HG03442 (cell line): ENCODE measurements at regions not wholly inside any gene's neighbourhood (a gene's known extent, or its start where the extent isn't known, plus 50 kb on each side); places are given as distances from the start of the nearest gene placed in this dataset.
"Not testable (repeated sequence)": the region's sequence is repeated elsewhere in the genome, so short reads cannot be mapped to it uniquely, and the experiment has no call there.

ENCODE experiments used
- ATAC-seq: cut with Tn5 transposase; IDR thresholded peaks from one replicate; pipeline ENCODE4 v1.9.1; 2021; ENCODE audit warnings: mild to moderate bottlenecking, moderate library complexity; ENCODE audit not compliant: unreplicated experiment

GRCh38 chr12:28023156-28023887 is 50.8 kb upstream of the PTHLH start:
- no peak for ATAC-seq

DNA sequence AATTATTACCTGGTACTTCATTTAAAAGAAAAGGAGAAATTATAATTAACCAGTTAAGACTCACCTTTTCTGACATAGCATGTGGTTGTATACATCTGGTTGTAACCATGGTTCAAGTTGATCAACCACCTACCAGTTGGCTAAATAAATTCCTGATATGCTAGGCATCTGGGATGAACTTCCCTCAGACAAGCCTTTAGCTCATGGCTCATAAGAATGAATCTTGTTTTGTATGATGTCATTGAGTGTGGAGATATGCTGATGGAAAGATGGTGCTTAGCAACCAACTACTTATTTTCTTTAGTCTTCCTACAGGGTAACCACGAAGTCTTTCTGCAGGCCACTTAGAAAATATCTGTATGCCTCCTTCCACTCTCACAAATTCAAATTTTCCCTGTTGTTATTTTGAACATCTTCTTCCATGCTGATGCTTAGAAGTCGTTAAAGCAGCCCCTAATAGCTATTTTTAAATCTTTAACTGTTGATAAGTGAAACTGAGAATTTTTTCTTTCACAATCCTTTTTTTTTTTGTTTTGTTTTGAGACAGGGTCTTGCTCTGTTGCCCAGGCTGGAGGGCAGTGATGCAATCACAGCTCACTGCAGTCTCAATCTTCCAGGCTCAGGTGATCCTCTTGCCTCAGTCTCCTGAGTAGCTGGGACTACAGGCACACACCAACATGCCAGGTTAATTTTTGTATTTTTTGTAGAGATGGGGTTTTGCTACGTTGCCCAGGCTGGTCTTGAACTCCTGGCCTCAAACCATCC is 51.9 kb upstream of the PTHLH start:
- no peak for ATAC-seq

DNA sequence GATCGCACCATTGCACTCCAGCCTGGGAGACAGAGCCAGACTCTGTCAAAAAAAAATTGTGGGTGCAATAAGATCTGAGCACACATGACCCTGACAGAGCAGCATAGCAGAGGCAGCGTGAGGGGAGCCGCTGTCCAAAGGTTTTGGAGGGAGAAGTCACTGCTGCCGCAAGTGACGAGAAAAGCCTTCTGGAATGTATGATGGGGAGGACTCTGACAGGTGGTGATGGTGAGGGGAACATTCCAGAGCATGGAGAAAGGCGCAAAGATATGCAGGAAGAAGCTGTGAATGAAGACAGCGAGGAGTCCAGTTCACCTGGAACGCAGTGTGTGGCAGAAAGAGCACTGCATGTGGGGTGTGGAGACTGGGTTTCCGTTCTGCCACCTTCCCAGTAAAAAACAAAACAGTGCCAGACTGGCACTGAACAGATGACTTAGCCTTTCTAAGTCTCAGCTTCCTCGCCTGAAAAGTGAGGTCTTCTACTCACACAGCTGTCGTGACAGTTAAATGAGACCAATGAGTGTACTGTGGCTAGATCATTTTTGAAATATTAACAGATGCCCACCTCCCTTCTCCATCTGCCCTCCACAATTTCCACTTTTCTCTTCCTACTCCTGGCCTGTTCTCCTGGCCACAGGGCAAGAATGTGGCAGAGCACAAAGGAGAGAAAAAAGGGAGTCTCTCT is 53.4 kb upstream of the PTHLH start:
- no peak for ATAC-seq

DNA sequence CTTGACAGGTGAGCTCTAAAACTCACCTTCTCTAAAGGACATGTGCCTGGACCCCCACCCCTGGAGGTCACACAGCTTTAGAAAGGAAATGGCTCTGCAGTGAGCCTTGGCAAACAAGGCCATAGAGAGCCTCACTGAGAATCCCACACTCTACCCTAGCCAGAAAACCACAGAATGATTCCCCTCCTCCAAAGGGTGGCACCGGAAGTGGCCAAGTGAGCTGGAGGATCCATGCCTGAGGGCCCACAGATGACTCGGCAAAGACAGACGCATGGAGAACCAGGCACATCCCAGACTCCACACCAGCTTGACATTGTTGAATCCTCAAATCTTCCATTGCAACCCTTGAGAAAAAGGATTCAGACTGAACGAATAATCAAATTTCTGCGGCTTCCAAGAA is 54.2 kb upstream of the PTHLH start:
- ATAC-seq: no peak

GRCh38 chr12:28027328-28027727 is 54.8 kb upstream of the PTHLH start:
- ATAC-seq: no peak

DNA sequence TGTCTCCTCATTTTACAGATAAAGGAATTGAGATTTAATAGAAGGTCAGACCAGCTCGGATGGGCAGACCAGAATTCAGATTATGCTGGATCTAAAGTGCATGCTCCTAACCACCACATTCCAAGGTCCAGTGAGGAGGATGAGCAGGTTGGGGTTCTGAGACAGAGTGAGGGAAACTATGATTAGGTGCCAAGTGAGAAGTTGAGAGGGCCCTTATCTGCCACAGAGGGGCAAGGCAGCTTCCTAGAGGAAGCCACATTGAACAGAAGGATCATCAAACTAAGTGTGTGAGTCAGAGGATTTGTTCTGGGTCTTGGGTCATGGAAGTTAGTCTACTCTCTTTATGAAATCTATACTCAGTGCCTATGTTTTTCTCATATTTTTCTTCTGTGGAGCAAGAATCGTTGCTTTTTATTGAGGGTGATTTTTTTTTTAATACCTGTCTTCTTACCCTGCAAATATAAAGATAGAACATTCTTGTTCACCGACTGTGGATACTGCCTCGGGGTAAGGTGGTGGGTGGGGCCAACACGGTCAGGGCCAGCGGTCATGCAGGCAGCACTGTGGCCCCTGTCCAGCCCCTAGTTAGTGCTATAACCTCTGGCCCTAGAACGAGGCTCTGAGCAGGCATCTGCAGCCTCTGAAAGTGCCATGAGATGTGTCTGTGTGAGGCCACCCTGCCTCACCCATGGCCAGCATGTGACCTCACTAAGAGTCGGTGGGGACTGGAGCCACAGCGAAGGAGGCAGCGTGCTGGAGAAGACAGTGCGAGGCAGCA is 55.6 kb upstream of the PTHLH start:
- ATAC-seq: no peak

DNA sequence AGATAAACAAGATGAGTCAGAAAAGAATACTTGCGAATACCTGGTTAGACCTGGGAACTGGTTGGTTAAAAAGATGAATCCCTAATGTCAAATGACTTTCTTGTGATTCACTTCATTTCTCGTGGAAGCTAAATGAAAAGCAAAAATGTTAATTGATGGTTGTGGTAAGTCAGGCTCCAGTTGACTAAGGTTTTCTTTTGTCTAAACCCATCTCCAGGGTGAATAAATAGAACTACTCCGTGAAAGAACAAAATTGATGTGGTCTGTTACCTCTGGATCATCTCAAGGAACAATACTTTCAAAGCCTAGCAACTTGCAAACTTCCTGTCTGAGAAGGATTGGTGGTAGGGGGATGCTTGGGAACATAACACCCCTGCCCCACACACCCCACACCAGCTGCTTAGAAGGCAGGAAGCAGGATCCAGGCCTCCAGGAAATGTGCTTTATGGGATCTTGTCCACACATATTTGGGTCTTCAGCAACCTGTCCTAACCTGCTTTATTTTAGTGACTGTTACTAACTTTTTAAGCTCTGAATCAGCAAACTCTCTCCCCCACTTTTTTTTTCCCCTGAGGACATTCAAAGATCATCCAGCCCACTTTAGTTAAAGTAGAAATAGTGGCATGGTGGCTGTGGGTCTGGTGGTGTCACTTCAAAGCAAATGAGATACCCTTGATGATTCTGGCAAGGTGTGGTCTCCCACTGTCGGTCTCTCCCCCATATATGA is 60.4 kb upstream of the PTHLH start:
- no peak for ATAC-seq

DNA sequence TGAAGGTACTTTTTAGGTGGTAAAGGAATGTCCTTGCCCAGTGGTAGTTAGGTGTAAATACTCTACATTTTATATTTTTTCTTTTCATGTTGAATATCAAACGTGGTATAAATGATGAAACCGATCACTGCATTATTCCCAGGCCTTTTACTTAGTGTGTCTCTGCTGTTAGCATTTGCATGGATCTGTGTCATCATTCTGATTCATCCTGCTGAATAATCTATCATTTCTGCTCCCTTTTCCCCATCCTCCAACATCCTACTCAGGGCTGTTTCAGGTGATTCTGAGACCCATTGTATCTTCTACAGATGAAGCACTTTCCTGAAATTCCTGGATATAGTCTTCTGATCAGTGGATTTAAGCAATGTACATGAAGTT is 61.0 kb upstream of the PTHLH start:
- no peak for ATAC-seq

GRCh38 chr12:28034271-28034670 is 61.7 kb upstream of the PTHLH start:
- ATAC-seq: no peak

- ATAC-seq: no peak
These were observed 63.0 kb upstream of the PTHLH start for GRCh38 chr12:28035500-28035899.

DNA sequence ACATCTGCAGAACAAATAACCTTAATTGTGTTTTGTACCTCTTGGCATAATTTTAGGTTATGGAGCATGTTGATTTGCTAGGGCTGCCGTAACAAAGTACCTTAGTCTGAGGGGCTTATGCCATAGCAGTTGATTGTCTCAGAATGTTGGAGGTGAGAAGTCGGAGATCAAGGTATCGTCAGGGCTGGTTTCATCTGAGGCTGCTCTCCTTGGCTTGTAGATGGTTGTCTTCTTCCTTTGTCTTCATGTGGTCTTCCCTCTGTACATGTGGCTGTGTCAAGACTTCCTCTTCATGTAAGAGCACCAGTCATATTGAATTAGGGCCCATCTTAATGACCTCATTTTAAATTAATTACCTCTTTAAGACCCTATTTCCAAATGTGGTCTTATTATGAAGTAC is 64.4 kb upstream of the PTHLH start:
- no peak for ATAC-seq

DNA sequence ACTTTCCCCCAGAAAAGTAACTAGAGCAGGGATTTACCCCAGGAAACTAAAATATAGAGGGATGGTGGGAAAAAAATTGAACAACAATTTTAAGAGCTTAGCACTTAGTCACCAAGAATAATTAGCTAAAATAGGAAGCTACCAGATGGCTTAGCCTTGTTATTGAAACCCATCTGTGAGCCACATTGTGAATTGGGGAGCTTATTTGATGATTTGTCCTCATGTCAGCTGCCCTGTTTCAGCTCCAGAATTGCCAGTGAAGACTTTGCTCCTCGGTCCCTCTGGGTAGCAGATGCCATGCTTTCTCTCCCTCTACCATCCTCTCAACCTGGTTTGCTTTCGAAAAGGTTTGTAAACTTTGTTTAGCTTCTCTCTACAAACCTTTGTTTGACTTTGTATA is 67.7 kb upstream of the PTHLH start:
- ATAC-seq: no peak

GRCh38 chr12:28046600-28046999 is 74.1 kb upstream of the PTHLH start:
- not testable (repeated sequence) for ATAC-seq

DNA sequence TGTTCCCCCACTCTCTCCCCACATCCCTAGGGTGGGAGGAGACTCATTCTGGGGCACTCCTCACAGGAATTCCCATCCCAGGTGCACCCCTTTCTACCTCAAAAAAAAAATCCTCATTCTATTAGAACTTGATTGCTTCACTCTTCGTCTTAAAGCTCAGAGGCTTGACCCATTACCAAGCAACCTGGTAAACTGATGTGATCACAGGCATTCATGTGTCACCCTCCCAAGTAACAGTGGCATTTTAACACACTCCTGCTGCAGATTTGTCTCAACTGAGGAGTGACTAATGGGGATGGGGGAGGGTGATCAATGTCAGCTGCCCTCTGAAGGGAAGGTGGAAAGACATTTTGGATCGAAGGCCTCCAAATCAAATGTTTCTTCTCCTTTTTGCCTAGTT is 78.1 kb upstream of the PTHLH start:
- ATAC-seq: no peak

DNA sequence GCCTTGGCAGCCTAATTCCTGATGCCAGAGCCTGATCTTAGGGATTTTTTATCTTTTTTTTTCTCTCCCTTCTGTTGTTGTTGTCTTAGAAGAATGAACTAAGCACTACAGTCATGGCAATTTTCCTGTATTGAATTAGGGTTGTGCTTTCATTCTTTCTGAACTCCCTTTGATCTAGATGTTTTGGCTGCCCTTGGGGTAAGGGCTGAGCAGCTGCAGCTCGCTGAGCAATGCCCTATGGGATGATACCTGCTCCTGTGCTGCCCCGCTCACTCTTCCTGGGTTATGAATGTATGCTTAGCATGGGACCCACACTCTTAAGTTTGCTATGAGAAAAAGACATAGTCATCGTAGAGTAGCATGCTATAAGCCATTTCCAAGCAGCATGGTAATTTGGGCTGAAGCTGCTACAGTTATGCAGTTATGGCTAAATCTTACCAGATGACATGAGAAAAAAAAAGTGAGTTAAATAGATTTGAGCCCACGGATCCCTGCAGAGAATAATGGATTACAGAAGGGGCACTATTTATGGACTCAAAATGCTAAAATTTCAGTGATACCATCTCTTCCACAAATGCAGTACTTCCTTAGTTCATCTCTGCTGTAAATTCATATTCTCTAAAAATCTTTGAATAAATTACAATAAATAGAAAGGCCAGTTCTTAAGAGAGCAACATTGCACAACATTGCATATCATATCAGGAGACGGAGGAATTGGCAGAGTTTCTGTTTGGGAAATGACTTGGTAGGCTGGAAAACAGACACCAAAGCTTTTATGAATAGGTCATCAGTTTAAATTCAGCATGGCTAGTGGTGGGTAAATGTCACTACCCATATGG is 79.2 kb upstream of the PTHLH start:
- ATAC-seq: no peak

- no peak for ATAC-seq
These were observed 81.0 kb upstream of the PTHLH start for GRCh38 chr12:28053564-28053963.

DNA sequence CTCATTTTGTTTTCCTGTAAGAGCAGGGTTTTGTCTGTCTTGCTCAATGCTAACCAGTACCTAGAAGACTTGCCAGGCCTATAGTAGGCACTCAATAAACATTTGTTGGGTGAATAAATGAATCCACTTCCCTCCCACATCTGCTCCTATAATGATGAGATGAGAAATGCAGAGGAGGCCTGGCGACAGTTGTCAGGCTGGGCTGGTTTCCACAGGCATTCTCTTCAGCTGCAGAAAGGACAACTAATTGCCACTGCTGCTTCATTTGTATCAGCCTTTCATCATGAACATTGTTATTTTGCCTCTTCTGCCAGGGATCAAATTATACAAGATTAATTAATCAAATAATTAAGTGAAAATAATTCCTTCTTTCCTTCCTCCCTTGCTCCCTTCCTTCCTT is 82.0 kb upstream of the PTHLH start:
- no peak for ATAC-seq

- no peak for ATAC-seq
These were observed 85.5 kb upstream of the PTHLH start for GRCh38 chr12:28057856-28058615.

GRCh38 chr12:28059220-28059619 is 86.7 kb upstream of the PTHLH start:
- ATAC-seq: no peak
